Ovary (tissue), 7 donors: ENCODE measurements at regions not wholly inside any gene's neighbourhood (a gene's known extent, or its start where the extent isn't known, plus 50 kb on each side); places are given as distances from the start of the nearest gene placed in this dataset.
"Not testable (repeated sequence)": the region's sequence is repeated elsewhere in the genome, so short reads cannot be mapped to it uniquely, and the experiment has no call there.

ENCODE experiments used
- DNase-seq, 5 donors: peaks; one replicate each; pipeline ENCODE4 v3.0.0-alpha.2; 2019 to 2020
- H3K27ac ChIP-seq, 2 donors: fragments of 200-600 bp; one replicate each; pipeline versions ENCODE4 v1.5.1 to v1.8.0; 2019 to 2022
- H3K27me3 ChIP-seq: fragments of 200-600 bp; one replicate; pipeline ENCODE4 v1.8.0; 2022
- H3K36me3 ChIP-seq: fragments of 200-600 bp; sonication (generic); one replicate; pipeline ENCODE4 v1.5.1; 2019
- H3K4me1 ChIP-seq: one replicate; pipeline ENCODE4 v1.8.1; 2013; ENCODE audit warnings: mild to moderate bottlenecking, moderate library complexity; ENCODE audit not compliant: insufficient read depth
- H3K4me3 ChIP-seq: fragments of 200-600 bp; sonication (generic); one replicate; pipeline ENCODE4 v1.5.1; 2017
- H3K9me3 ChIP-seq, 2 donors: fragments of 200-600 bp in 1 of 2; sonication (generic) in 1 of 2; one replicate each; pipeline versions ENCODE4 v1.5.1 to v1.8.1; 2013 to 2019; ENCODE audit warnings: mild to moderate bottlenecking in 1 of 2, moderate library complexity in 1 of 2
- CTCF ChIP-seq, 3 donors: fragments of 450-650 bp in 2 of 3; fragments of 200-600 bp in 1 of 3; IDR thresholded peaks; one replicate each; pipeline versions ENCODE4 v1.5.1 to v1.8.0; 2016 to 2022; ENCODE audit warnings: antibody characterized with exemption in 3 of 3, mild to moderate bottlenecking in 1 of 3
- EP300 ChIP-seq: sonication (generic); formaldehyde crosslinking; IDR thresholded peaks from one replicate; pipeline ENCODE4 v1.6.1; 2017; ENCODE audit warnings: antibody characterized with exemption
- POLR2A ChIP-seq: fragments of 450-650 bp; IDR thresholded peaks from one replicate; pipeline ENCODE4 v1.6.1; 2017; ENCODE audit warnings: antibody characterized with exemption, mild to moderate bottlenecking, moderate library complexity
- WGBS, 3 donors: extraction: QIAGEN DNeasy Blood & Tissue Kit in 1 of 3; methylation state at CpG; one replicate each; pipeline versions ENCODE4 v1.1.5 to v1.1.7; 2013 to 2017; 5-methylcytosine and 5-hydroxymethylcytosine counted together
- intact Hi-C, 4 donors: fragments of 100-400 bp; cut with DNase I; formaldehyde crosslinking; loops; one replicate each; pipeline versions ENCODE4 v1.11.0 to v1.15.1; 2022 to 2023
- donor health status: DM: no; HTN: no; CAD: no; lungs with moderate emphysema.
- donor health status: DM: no; HTN: no; CAD: no.
- donor health status: Bipolar disorder and iron deficiency.
- donor health status: DM: no; HTN: no; CAD: no.
- donor health status: DM: yes; HTN: yes; CAD: no.

- WGBS, 3 donors = 78 to 89% (median 86%) methylated on average over 7 of the region's 7 CpGs
- no peak for TF ChIP-seq CTCF (IDR thresholded peaks at IDR 0.05)
- TF ChIP-seq EP300 = no peak
- TF ChIP-seq POLR2A = no peak
- Histone ChIP-seq H3K4me3 (no peak overlapping the region), H3K4me1 (no peaks in the 10 kb centered on the region), H3K36me3 (no peaks in the 10 kb centered on the region), H3K27me3 (no peaks in the 10 kb centered on the region), H3K9me3 (no peaks in the 10 kb centered on the region), H3K27ac (no peak overlapping the region)
- intact Hi-C loops = no loop called here
- no peak for DNase-seq
Observed at GRCh38 chr3:150236316-150237082, 171.6 kb upstream of the TSC22D2 start.

DNA sequence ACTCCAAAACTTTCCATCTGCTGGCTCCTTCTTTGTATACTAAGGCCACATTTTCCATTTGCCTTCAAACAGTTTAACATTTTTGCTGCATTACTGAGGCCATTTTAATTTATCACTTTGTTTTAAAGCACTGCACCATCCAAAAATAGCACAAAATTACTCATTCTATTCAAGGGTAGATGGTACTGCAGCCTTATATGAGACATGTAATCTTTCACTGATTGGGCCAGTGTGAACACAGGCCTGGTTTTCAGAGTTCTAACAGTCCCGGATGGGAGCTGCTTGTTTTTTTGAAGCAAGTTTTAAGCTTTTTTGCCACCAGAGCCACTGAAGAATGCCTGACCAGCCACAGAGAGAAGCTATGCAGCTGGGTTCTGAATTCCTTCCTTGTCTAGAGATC, 172.3 kb upstream of the TSC22D2 start:
- no peak for DNase-seq

GRCh38 chr3:150232992-150233451, 175.1 kb upstream of the TSC22D2 start:
- no peak for TF ChIP-seq EP300
- no peak for TF ChIP-seq CTCF (IDR thresholded peaks at IDR 0.05)
- 59 to 68% (median 65%) methylated on average over 4 of the region's 4 CpGs for WGBS, 3 donors
- Histone ChIP-seq H3K4me3 (no peak overlapping the region), H3K4me1 (no peaks in the 10 kb centered on the region), H3K27me3 (no peaks in the 10 kb centered on the region), H3K36me3 (no peaks in the 10 kb centered on the region), H3K9me3 (no peaks in the 10 kb centered on the region), H3K27ac (no peak overlapping the region)
- intact Hi-C loops = no loop called here
- no peak for DNase-seq

More for the DNA sequence above, 172.3 kb upstream of the TSC22D2 start:
- intact Hi-C loops = no loop called here
- TF ChIP-seq CTCF (IDR thresholded peaks at IDR 0.05) (no peak), POLR2A (no peak), EP300 (no peak)
- no peaks in the 10 kb centered on the region for H3K9me3 ChIP-seq
- H3K4me3 ChIP-seq = no peak overlapping the region
- WGBS, 3 donors = 0 to 6% (median 3%) methylated on average over 1 of the region's 1 CpG
- no peak overlapping the region for H3K27ac ChIP-seq
- no peaks in the 10 kb centered on the region for H3K4me1 ChIP-seq
- no peaks in the 10 kb centered on the region for H3K36me3 ChIP-seq
- H3K27me3 ChIP-seq = no peaks in the 10 kb centered on the region

GRCh38 chr3:150230037-150230436, 178.1 kb upstream of the TSC22D2 start:
- intact Hi-C loops = no loop called here
- no peaks in the 10 kb centered on the region for H3K4me1 ChIP-seq
- 71 to 83% (median 76%) methylated on average over 5 of the region's 5 CpGs for WGBS, 3 donors

DNA sequence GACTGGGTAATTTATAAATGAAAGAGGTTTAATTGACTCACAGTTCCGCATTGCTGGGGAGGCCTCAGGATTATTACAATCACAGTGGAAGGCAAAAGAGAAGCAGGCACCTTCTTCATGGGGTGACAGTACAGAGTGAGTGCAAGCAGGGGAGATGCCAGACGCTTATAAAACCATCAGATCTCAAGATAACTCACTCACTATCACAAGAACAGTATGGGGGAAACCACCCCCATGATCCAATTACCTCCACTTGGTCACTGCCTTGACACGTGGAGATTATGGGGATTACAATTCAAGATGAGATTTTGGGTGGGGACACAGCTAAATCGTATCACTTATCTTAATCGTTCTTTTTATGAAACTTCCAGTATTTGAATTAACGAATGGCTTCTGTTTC, 179.5 kb upstream of the TSC22D2 start:
- not testable (repeated sequence) for H3K4me1 ChIP-seq, H3K9me3 ChIP-seq, DNase-seq, H3K27ac ChIP-seq, H3K4me3 ChIP-seq, H3K36me3 ChIP-seq, H3K27me3 ChIP-seq
- WGBS, 3 donors = 83 to 91% (median 90%) methylated on average over 6 of the region's 6 CpGs
- intact Hi-C loops = loop anchor here in 1 of 4 donors (10.0 kb wide), 1 partner anchor 266 kb away; no protein-coding TSS in a partner anchor

More at GRCh38 chr3:150230037-150230436, 178.1 kb upstream of the TSC22D2 start:
- Histone ChIP-seq H3K27me3 (no peaks in the 10 kb centered on the region), H3K4me3 (no peak overlapping the region), H3K27ac (no peak overlapping the region), H3K36me3 (no peaks in the 10 kb centered on the region), H3K9me3 (no peaks in the 10 kb centered on the region)
- DNase-seq = no peak
- TF ChIP-seq EP300 = no peak
- TF ChIP-seq CTCF (IDR thresholded peaks at IDR 0.05) = no peak
- TF ChIP-seq POLR2A = no peak
